Stomach (tissue), 4 donors: ENCODE measurements at regions not wholly inside any gene's neighbourhood (a gene's known extent, or its start where the extent isn't known, plus 50 kb on each side); places are given as distances from the start of the nearest gene placed in this dataset.

Experiments used
- POLR2A ChIP-seq, 4 donors: fragments of 450-650 bp; IDR thresholded peaks; one replicate each; pipeline ENCODE4 v1.6.1; 2016; ENCODE audit warnings: antibody characterized with exemption in 4 of 4, control low read depth in 2 of 4, mild to moderate bottlenecking in 1 of 4, moderate library complexity in 1 of 4
- POLR2AphosphoS5 ChIP-seq, 3 donors: sonication (generic); formaldehyde crosslinking; IDR thresholded peaks; one replicate each; pipeline ENCODE4 v1.6.1; 2016; ENCODE audit warnings: antibody characterized with exemption in 3 of 3
- TF ChIP-seq, protein P1 (sequence below), 7 experiments: fragments of 450-650 bp in 4 of 7; fragments of 200-600 bp in 3 of 7; sonication (generic) in 3 of 7; IDR thresholded peaks; one replicate each; pipeline ENCODE4 v1.5.1; 2016 to 2019; ENCODE audit warnings: antibody characterized with exemption in 7 of 7, control low read depth in 2 of 7, mild to moderate bottlenecking in 1 of 7

- TF ChIP-seq POLR2A (IDR thresholded peaks at IDR 0.05) (no peak), POLR2AphosphoS5 (IDR thresholded peaks at IDR 0.05) (no peak)
- TF ChIP-seq, protein P1, sequence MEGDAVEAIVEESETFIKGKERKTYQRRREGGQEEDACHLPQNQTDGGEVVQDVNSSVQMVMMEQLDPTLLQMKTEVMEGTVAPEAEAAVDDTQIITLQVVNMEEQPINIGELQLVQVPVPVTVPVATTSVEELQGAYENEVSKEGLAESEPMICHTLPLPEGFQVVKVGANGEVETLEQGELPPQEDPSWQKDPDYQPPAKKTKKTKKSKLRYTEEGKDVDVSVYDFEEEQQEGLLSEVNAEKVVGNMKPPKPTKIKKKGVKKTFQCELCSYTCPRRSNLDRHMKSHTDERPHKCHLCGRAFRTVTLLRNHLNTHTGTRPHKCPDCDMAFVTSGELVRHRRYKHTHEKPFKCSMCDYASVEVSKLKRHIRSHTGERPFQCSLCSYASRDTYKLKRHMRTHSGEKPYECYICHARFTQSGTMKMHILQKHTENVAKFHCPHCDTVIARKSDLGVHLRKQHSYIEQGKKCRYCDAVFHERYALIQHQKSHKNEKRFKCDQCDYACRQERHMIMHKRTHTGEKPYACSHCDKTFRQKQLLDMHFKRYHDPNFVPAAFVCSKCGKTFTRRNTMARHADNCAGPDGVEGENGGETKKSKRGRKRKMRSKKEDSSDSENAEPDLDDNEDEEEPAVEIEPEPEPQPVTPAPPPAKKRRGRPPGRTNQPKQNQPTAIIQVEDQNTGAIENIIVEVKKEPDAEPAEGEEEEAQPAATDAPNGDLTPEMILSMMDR (IDR thresholded peaks at IDR 0.05), result no peak
Measured at GRCh38 chr2:64913357-64913869, 75.8 kb upstream of the SLC1A4 start.
